CD4-positive, alpha-beta T cell treated with Interferon alpha-2 for 1 hour (primary cell): ENCODE measurements at regions not wholly inside any gene's neighbourhood (a gene's known extent, or its start where the extent isn't known, plus 50 kb on each side); places are given as distances from the start of the nearest gene placed in this dataset.
"Not testable (repeated sequence)": the region's sequence is repeated elsewhere in the genome, so short reads cannot be mapped to it uniquely, and the experiment has no call there.

Source experiments
- DNase-seq, 2 donors: peaks; one replicate each; pipeline ENCODE4 v3.0.0-alpha.2; 2020 to 2022

DNA sequence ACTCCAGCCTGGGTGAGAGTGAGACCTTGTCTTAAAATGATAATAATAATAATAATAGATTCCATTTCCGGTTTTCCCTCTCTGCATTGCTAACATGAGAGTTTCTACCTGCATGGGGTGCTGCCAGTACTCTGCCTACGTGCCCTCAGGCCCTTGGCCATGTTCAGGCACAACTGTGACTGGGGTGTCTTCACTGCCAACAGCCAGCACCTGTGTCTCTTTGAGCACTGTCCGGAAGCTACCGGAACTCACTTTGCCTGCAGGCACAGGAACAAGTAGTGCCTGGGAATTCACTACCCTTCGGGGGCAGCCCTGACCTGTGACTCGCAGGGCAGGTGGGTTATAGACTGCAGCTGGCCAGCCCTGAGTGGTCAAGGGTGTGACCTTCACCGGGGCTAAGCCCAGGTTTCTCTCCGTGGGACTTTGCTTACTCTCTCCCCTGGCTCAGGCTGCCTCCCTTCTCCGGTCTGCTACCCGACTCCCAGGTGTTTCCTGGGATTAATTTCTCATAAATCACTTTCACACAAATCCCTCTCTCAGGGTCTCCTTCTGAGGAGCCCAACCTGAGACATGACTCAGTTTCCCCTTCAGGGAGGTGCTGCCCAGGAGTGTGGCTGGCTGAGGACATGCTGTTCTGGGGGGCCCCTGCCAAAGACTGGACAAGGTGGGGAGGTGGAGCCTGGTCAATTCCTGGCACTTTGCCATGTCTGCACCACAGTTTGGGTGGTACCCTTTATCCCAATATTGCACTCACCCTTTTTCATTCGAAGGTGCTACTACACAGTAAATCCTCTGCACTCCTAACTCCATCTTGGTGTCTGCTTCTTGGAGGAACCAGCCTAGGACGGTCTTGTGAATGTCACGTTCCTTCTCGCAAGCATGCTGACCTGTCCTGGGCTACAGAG, 79.5 kb upstream of the RALGAPA2 start:
- DNase-seq = no peak

DNA sequence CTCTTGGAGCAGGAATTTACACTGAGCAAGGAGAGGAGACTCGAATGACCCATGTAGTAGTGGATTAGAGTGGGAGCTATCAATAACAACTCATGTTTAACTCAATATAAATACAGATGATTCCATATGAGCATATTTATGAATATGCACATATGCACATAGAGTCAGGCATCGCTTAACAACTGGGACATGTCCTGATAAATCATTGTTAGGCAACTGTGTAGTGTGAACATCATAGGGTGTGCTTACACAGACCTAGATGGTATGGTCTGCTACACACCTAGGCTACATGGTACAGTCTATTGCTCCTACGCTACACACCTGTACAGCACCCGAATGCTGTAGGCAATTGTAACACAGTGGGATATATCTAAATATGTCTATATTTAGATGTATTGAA, 75.9 kb upstream of the RALGAPA2 start:
- DNase-seq = no peak

GRCh38 chr20:20786428-20786827, 74.0 kb upstream of the RALGAPA2 start:
- DNase-seq = peak in 1 of 2 donors; percentile 13

GRCh38 chr20:20785226-20785625, 72.8 kb upstream of the RALGAPA2 start:
- no peak for DNase-seq

GRCh38 chr20:20784450-20784849, 72.0 kb upstream of the RALGAPA2 start:
- DNase-seq = not testable (repeated sequence)

DNA sequence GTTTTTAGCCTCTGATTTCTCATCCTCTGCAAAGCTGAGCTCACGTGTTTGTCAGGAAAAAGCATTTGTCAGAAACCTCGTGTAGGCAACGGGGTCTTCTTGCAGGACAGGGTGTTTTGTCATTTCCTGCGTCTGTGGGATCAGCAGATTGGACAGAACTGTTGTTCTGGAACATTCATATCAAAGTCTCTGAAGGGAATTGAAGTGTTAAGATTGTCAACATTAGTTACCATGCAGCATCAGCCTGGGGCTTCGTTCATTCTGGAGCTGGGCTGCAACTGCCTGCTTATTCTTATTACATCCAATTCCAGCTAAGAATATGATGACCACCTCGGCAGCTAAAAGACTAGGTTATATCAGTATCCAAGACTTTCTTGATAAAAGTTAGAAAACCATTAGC, 71.0 kb upstream of the RALGAPA2 start:
- DNase-seq = no peak

DNA sequence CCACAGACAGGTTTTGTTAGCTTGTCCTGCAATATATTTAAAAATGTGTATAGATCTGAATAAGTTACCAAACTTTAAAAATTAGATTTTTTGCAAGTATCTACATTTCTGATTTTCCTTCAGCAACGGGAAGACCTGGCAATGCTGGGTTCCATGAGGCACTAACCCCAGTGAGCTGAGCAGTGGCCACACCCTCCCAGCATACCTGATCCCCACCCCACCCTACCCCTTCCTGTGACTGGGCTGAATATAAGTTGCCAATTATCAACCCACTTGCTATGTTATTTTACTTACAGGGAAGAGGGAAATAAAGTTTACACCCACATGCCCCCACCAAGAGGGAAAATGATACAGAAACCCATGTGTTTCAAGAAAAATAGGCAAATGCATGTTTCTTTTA, 70.3 kb upstream of the RALGAPA2 start:
- DNase-seq = no peak

DNA sequence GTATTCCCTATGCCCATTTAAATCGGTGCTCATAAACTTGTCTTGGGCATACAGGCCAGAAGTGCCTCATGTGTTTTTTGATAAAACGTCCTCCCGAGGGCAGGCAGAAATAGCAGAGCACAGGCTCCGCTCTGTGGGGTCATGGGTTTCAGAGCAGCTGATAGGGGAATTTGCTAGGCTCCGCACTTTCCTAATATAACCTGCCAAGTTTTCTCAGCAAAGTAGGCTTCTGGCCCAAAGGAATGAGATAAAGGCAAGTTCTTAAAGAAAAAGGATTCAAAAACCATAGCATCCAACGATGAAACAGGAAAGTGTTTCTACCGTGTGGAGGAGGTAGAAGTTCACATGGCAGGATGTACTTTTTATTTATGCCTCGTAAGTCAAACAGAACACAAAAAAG, 69.8 kb upstream of the RALGAPA2 start:
- no peak for DNase-seq

DNA sequence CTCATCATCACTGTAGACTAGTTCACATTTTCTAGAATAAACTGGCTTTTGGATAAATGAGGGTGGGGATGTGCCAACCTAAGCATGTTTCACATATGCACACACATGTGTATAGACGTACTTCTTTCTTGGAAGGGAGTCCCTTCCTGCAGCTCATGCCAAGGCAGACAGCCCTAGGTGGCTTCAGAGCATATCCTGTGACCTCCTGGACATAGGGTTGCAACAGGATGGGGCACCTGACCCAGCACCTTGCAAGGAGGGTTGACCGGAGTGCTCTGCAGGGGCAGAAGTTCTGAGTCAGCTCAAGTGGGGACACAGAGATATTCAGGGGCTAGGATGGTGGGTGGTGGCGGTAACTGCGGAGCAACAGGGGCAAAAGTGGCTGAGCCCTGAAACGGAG, 68.6 kb upstream of the RALGAPA2 start:
- DNase-seq = no peak

GRCh38 chr20:20780127-20780824, 67.8 kb upstream of the RALGAPA2 start:
- DNase-seq = peak; percentile 14 to 60

- no peak for DNase-seq
These were observed 66.2 kb upstream of the RALGAPA2 start for GRCh38 chr20:20778676-20779075.

DNA sequence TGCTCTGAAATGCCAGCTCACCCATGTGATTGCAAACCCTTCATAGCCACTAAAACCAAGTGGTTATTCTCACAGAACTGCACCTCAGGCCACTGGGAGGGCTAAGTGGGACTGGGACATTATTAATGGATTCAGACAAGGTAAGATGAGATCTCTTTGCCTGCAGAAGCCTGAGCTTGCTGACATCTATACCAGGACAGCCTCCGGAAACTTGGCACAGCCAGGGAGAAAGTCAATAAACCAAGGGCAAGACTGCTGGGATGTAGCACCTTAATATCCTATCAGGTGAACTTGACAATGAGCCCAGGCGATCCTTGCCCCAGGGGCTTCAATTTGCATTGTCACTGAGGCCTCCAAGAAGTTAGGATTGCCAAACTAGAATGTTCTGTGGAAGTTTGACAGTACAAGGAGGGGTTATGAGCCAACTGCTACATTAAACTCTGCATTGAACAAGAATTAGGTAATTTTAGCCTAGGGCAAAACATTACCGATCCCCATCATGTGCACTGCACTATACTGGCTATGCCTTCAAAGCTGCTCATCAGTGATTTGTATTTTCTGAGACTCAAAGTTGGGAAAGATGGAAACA, 60.1 kb upstream of the RALGAPA2 start:
- no peak for DNase-seq

GRCh38 chr20:20768202-20768815, 55.9 kb upstream of the RALGAPA2 start:
- DNase-seq = no peak

DNA sequence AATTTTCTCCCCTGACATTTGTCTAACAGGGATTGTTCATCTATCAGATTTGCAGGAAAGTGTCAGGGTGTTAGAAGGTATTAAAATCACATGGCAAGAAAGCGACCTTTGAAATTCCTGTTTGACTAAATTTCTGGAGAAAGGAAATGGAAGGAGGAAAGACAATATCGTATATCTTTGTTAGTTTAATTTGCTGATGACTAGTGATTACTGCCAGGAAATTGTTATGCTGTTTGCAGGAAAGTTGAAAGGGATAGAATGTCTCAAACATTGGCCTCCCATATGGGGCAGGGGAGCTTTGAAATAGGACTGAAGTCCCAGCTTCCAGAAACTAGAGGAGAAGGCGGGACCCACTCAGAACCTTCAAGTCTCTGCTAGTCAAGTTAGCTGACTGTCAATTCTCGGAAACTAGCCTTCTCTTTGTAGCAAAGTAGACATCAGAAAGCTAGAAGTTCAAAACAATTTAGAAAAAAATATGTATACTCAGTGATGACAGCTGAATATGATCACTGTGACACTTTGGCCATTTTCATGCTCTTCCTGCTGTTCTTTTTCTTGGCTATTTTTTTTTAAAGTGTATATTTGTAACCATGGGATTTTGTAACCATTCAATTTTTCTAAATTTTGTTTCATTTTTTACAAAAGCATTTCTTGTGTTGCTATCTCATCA, 53.4 kb upstream of the RALGAPA2 start:
- DNase-seq = no peak

DNA sequence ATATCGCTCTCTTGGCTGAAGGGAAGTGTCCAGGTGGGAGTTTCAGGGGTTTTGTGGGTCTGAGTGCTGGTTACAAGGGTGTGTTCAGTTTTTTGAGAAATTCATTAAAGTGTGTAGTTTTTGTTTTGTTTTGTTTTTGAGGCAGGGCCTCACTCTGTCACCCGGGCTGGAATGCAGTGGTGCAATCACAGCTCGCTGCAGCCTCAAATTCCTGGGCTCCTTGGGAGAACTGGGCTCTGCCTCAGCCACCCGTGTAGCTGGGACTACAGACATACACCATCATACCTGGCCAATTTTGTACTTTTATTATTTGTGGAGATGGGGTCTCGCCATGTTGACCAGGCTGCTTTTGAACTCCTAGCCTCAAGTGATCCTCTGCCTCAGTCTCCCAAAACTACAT, 51.2 kb upstream of the RALGAPA2 start:
- DNase-seq = no peak
